SJCRH30 (cell line): ENCODE measurements at regions not wholly inside any gene's neighbourhood (a gene's known extent, or its start where the extent isn't known, plus 50 kb on each side); places are given as distances from the start of the nearest gene placed in this dataset.
"Not testable (repeated sequence)": the region's sequence is repeated elsewhere in the genome, so short reads cannot be mapped to it uniquely, and the experiment has no call there.

ENCODE experiments used
- DNase-seq, 2 experiments: peaks; one replicate each; pipeline ENCODE4 v3.0.0-alpha.2; 2015 to 2020
- H3K27ac ChIP-seq: fragments of 250-450 bp; sonication (Bioruptor Pico); 2 replicates; pipeline ENCODE4 v1.5.1; 2020; ENCODE audit warnings: mild to moderate bottlenecking, moderate library complexity
- H3K27me3 ChIP-seq: fragments of 250-450 bp; sonication (Bioruptor Pico); 2 replicates; pipeline ENCODE4 v1.5.1; 2020; ENCODE audit warnings: mild to moderate bottlenecking, moderate library complexity
- H3K36me3 ChIP-seq: fragments of 250-450 bp; sonication (Bioruptor Pico); 2 replicates; pipeline ENCODE4 v1.5.1; 2020; ENCODE audit warnings: mild to moderate bottlenecking, moderate library complexity
- H3K4me1 ChIP-seq: fragments of 250-450 bp; sonication (Bioruptor Pico); 2 replicates; pipeline ENCODE4 v1.5.1; 2020; ENCODE audit warnings: mild to moderate bottlenecking, moderate library complexity
- H3K4me3 ChIP-seq: fragments of 250-450 bp; sonication (Bioruptor Pico); 2 replicates; pipeline ENCODE4 v1.5.1; 2020; ENCODE audit warnings: mild to moderate bottlenecking, moderate library complexity
- H3K9me3 ChIP-seq: fragments of 250-450 bp; sonication (Bioruptor Pico); replicated peaks from 2 replicates; pipeline ENCODE4 v1.5.1; 2020; ENCODE audit warnings: mild to moderate bottlenecking, moderate library complexity

GRCh38 chr1:101142244-101142643 is 94.6 kb upstream of the S1PR1 start:
- no peak for DNase-seq
- Histone ChIP-seq H3K9me3 (no peaks in the 10 kb centered on the region), H3K36me3 (no peaks in the 10 kb centered on the region), H3K4me1 (peaks cover 5% of the 10 kb centered on the region; the same call in 1 of the 2 replicates), H3K4me3 (no peak overlapping the region), H3K27me3 (no peaks in the 10 kb centered on the region), H3K27ac (no peak overlapping the region)

GRCh38 chr1:101141376-101141775 is 95.4 kb upstream of the S1PR1 start:
- no peaks in the 10 kb centered on the region for H3K9me3 ChIP-seq
- H3K27ac ChIP-seq = no peak overlapping the region
- H3K36me3 ChIP-seq = no peaks in the 10 kb centered on the region
- peaks cover 14% of the 10 kb centered on the region; the same call in 1 of the 2 replicates for H3K4me1 ChIP-seq
- H3K4me3 ChIP-seq = no peak overlapping the region
- H3K27me3 ChIP-seq = no peaks in the 10 kb centered on the region
- no peak for DNase-seq

- no peaks in the 10 kb centered on the region for H3K27me3 ChIP-seq
- no peak overlapping the region for H3K27ac ChIP-seq
- H3K9me3 ChIP-seq = no peaks in the 10 kb centered on the region
- H3K4me1 ChIP-seq = peaks cover 14% of the 10 kb centered on the region; the same call in 1 of the 2 replicates
- H3K4me3 ChIP-seq = no peak overlapping the region
- DNase-seq = no peak
- H3K36me3 ChIP-seq = no peaks in the 10 kb centered on the region
Measured at GRCh38 chr1:101139821-101140718, 96.7 kb upstream of the S1PR1 start.

- DNase-seq = peak in 1 of 2 experiments; percentile 45
- peaks cover 14% of the 10 kb centered on the region; the same call in 1 of the 2 replicates for H3K4me1 ChIP-seq
Measured at GRCh38 chr1:101139130-101139529, 97.7 kb upstream of the S1PR1 start.

GRCh38 chr1:101137144-101138126 is 99.4 kb upstream of the S1PR1 start:
- Histone ChIP-seq H3K4me3 (no peak overlapping the region), H3K9me3 (no peaks in the 10 kb centered on the region), H3K4me1 (peaks cover 22% of the 10 kb centered on the region), H3K27ac (no peak overlapping the region), H3K27me3 (no peaks in the 10 kb centered on the region), H3K36me3 (no peaks in the 10 kb centered on the region)
- no peak for DNase-seq

More at GRCh38 chr1:101139130-101139529, 97.7 kb upstream of the S1PR1 start:
- H3K27me3 ChIP-seq = no peaks in the 10 kb centered on the region
- no peak overlapping the region for H3K27ac ChIP-seq
- H3K4me3 ChIP-seq = no peak overlapping the region
- H3K9me3 ChIP-seq = no peaks in the 10 kb centered on the region
- no peaks in the 10 kb centered on the region for H3K36me3 ChIP-seq

- no peak for DNase-seq
- Histone ChIP-seq H3K4me3 (no peak overlapping the region), H3K27me3 (no peaks in the 10 kb centered on the region), H3K36me3 (no peaks in the 10 kb centered on the region), H3K4me1 (peaks cover 27% of the 10 kb centered on the region), H3K9me3 (no peaks in the 10 kb centered on the region), H3K27ac (no peak overlapping the region)
Measured at GRCh38 chr1:101136739-101137138, 100.1 kb upstream of the S1PR1 start.

- Histone ChIP-seq H3K36me3 (no peaks in the 10 kb centered on the region), H3K4me3 (no peak overlapping the region), H3K9me3 (no peaks in the 10 kb centered on the region), H3K27me3 (no peaks in the 10 kb centered on the region), H3K27ac (no peak overlapping the region), H3K4me1 (peaks cover 30% of the 10 kb centered on the region)
- DNase-seq = peak in 1 of 2 experiments; percentile 15
Measured at GRCh38 chr1:101136271-101136670, 100.5 kb upstream of the S1PR1 start.

GRCh38 chr1:101135526-101135925 is 101.3 kb upstream of the S1PR1 start:
- Histone ChIP-seq H3K9me3 (no peaks in the 10 kb centered on the region), H3K27ac (no peak overlapping the region), H3K4me3 (no peak overlapping the region), H3K36me3 (no peaks in the 10 kb centered on the region), H3K4me1 (peaks cover 30% of the 10 kb centered on the region), H3K27me3 (no peaks in the 10 kb centered on the region)
- DNase-seq = no peak

GRCh38 chr1:101131239-101131843 is 105.5 kb upstream of the S1PR1 start:
- Histone ChIP-seq H3K36me3 (no peaks in the 10 kb centered on the region), H3K27ac (no peak overlapping the region), H3K4me3 (no peak overlapping the region), H3K4me1 (peaks cover 27% of the 10 kb centered on the region), H3K27me3 (no peaks in the 10 kb centered on the region), H3K9me3 (no peaks in the 10 kb centered on the region)
- DNase-seq = no peak

GRCh38 chr1:101130673-101131072 is 105.1 kb upstream of the DPH5 start:
- Histone ChIP-seq H3K4me3 (no peak overlapping the region), H3K27ac (no peak overlapping the region)
- DNase-seq = no peak

GRCh38 chr1:101128846-101129245 is 103.3 kb upstream of the DPH5 start:
- peaks cover 27% of the 10 kb centered on the region for H3K4me1 ChIP-seq
- no peak for DNase-seq
- no peak overlapping the region for H3K4me3 ChIP-seq
- H3K27me3 ChIP-seq = no peaks in the 10 kb centered on the region
- H3K27ac ChIP-seq = no peak overlapping the region
- no peaks in the 10 kb centered on the region for H3K9me3 ChIP-seq
- H3K36me3 ChIP-seq = no peaks in the 10 kb centered on the region

More at GRCh38 chr1:101130673-101131072, 105.1 kb upstream of the DPH5 start:
- no peaks in the 10 kb centered on the region for H3K9me3 ChIP-seq
- no peaks in the 10 kb centered on the region for H3K36me3 ChIP-seq
- H3K4me1 ChIP-seq = peaks cover 27% of the 10 kb centered on the region
- no peaks in the 10 kb centered on the region for H3K27me3 ChIP-seq

- no peaks in the 10 kb centered on the region for H3K27me3 ChIP-seq
- H3K9me3 ChIP-seq = no peaks in the 10 kb centered on the region
- no peak overlapping the region for H3K4me3 ChIP-seq
- peaks cover 27% of the 10 kb centered on the region for H3K4me1 ChIP-seq
- no peaks in the 10 kb centered on the region for H3K36me3 ChIP-seq
- DNase-seq = peak in 1 of 2 experiments; percentile 43
- H3K27ac ChIP-seq = no peak overlapping the region
Measured at GRCh38 chr1:101128211-101128727, 102.7 kb upstream of the DPH5 start.

- no peak for DNase-seq
- Histone ChIP-seq H3K9me3 (no peaks in the 10 kb centered on the region), H3K36me3 (no peaks in the 10 kb centered on the region), H3K4me3 (no peak overlapping the region), H3K4me1 (peaks cover 11% of the 10 kb centered on the region), H3K27ac (no peak overlapping the region), H3K27me3 (no peaks in the 10 kb centered on the region)
Measured at GRCh38 chr1:101124405-101124804, 98.8 kb upstream of the DPH5 start.

- H3K27ac ChIP-seq, DNase-seq, H3K4me3 ChIP-seq, H3K9me3 ChIP-seq, H3K27me3 ChIP-seq, H3K36me3 ChIP-seq: not testable (repeated sequence)
- H3K4me1 ChIP-seq = peaks cover 11% of the 10 kb centered on the region
Measured at GRCh38 chr1:101123904-101124303, 98.3 kb upstream of the DPH5 start.
